CD4-positive, alpha-beta T cell treated with Interleukin-15 for 4 hours (primary cell): ENCODE measurements at regions not wholly inside any gene's neighbourhood (a gene's known extent, or its start where the extent isn't known, plus 50 kb on each side); places are given as distances from the start of the nearest gene placed in this dataset.

Experiments used
- DNase-seq: peaks from one replicate; pipeline ENCODE4 v3.0.0-alpha.2; 2020; ENCODE audit warnings: low spot score

DNA sequence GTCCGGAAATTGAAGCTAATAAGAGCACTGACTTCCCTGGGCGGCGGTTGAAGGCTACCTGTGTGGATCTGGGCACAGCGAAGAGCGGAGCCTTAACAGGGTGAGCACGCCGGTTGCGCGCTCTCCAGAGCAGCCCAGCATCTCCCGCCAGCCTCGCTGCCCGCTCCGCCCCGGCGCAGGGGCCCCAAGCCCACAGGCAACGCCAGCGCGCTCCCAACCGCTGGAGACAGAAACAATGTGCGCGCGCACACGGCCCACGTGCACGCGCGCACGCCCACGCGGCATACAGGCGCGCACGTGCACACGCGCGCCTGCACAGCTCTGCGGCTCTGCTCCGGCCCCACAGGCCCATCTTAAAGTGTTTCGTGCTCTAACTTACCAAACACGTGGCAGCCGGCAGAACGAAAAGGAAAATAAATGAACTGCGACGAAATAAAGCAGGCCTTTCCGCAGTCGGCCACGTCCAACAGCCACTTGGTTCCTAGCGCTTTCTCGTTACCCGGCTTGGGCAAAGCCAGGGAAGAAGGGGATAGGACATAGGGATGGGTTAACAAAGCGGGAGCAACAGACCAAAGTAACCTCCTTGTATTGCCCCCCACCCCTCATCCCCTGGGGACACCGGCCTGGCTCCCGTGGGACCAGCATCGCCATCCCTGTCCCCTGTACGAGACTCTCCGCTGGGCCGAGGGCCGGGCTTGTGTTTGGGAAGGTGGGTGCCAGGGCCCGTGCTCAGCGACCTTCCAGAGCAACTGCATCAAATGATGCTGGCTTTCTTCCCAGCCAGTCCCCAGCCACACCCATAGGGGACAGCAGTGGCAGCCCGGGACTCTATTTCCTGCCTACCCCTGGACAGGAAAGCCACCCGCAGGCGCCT is 203.7 kb downstream of the ABHD5 start:
- no peak for DNase-seq

DNA sequence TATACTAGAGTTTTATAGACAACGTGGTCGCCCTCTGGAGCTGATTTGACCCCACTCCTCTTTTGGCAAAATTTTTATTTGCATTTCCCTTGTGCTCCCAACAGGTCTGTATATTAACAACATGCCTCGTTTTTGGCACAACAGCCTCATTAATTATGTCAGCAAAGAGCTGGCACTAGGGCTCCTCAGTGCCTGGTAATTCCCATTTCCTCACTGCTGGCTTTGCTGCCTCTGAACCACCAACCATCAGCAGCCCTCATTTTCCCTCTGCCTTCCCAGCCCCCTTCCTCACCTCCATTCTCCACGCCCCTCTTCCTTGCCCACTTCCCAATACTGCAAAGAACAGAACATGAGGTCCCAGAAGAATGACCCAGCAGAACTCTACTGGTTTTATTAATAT is 204.8 kb downstream of the ABHD5 start:
- DNase-seq, result no peak

DNA sequence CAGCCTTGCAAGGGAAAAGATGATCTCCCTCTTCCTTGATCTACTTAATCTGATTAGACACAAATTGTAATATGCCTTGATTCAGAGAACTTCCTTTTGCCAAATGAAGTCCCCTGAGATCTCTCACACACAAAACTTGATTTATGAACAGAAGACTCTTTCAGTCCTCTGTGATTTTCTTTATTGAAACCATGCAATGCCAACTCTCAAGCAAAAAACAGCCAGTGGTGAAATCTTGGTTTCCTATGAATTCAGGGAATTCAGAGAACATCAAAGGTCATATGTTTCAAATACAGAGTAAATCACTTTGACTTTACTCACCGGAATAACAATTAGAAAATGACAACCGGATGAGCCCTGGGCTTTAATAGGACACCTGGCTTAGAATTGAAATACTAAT is 211.7 kb downstream of the ABHD5 start:
- DNase-seq, result no peak

DNA sequence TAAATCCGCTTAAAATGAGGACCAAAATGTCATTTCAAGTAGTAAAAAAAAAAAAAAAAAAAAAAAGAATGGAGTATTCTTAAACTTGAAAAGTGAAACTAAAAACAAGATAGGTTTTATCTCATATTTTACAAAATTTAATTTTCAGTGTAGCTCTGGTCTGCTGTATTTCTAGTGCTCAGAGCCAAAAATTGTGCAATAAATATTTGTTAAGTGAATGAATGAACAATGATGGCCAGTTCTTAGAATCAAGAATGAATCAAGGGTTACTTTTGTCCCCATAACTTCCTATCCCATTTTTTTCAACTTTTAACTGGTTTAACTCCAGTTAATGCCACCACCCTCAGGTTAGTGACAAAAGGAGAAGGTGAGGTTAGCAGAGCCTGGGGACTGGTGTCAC is 214.4 kb downstream of the ABHD5 start:
- DNase-seq, result no peak

DNA sequence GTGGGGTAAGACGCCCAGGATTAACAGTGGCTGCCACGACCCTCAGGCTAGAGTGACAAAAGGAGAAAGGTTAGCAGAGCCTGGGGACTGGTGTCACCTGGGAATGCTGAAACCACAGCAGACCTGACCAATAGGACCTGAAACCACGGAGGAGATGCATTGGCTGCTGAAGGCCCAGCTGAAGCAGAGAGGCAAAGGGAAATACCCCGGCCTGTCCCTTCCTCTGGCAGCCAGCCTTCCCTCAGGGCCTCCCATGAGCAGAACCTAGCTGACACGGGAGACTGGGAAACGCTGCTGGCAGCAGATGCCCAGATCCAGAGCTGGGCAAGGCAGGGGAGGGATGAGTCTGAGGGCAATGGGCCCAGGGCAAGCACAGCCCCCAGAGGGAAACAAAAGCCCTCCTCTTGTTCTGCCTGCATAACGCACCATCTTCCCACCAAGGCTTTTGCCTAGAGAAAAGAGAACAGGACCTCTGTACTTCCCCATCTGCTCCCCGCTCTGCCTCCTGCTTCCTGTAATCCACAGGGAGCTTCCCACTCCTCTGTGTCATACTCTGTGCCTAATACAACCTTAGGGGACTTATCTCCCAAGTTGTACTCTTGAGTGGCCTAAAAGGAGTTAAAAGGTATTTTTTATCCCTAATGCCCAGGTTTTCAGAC is 216.2 kb downstream of the ABHD5 start:
- DNase-seq, result no peak

DNA sequence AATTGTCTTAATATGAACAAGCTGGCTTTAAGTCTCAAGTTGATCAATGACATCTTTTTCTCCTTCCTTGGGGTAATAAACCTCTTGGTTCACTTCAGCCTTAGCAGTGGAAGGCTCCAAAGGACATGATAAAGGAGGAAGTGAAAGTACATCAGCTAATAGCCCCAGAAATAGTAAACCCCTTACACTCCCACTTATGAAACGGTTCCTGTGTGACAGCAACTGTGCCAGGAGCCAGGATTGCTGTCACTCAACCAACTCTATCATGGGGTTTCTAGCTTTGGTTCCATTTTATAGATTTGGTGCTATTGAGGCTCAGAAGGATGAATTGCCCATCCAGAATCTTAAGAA is 216.7 kb downstream of the ABHD5 start:
- DNase-seq, result no peak

DNA sequence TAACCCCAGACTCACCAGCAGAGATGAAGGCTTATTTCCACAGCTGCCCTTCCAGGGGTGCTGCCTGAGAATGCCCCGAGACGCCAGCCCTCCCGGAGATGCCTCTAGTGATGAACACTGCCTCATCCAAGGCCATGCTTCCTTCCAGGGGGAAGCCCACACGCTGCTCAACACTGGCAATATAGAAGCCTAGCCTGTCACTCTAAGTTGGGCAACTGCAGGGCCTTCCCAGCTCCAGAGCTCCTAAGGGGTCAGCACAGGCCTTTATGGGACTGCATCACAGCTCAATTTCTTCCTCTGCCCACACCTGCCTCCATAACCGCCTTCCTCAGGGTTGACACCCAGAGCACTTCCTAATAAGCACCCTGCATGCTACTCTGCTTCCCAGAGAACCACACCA is 217.7 kb downstream of the ABHD5 start:
- no peak for DNase-seq

DNA sequence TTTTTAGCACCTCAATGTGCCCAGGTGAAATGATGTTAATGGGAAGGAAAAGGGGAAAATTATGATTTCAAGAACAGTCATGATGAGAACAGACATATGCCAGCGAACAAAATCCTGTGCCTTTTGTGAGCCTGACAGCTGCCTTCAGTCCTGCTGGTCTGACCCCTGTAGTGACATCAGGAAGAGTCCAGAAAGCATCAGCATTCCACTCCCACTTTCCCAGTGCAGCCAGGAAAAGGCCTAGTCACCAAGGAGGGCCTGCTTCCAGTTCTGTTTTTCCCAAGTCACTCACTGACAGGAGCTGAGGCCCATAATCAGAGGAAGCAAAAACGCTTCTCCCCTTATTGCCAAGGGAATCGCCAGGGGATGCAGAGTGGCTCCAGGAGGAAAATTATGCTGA is 218.4 kb downstream of the ABHD5 start:
- DNase-seq, result no peak

DNA sequence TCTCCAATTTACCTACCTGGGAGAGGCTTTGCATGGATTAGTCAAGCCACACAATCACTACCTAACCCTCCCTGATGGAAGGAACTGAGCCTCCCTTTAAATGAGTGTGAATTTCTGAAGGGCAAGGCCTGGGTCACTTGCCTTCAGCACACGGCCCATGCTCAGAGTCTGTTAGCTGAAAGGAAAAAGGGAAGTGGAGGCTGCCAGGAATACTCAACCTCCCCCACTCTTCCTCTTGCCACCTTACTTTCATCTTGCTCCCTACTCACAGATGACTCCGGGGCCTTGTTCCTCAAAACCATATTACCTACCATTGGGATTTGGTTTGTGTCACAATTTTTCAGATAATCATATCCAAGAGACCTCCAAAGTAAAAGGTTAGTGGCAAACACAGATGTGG is 220.0 kb downstream of the ABHD5 start:
- no peak for DNase-seq

DNA sequence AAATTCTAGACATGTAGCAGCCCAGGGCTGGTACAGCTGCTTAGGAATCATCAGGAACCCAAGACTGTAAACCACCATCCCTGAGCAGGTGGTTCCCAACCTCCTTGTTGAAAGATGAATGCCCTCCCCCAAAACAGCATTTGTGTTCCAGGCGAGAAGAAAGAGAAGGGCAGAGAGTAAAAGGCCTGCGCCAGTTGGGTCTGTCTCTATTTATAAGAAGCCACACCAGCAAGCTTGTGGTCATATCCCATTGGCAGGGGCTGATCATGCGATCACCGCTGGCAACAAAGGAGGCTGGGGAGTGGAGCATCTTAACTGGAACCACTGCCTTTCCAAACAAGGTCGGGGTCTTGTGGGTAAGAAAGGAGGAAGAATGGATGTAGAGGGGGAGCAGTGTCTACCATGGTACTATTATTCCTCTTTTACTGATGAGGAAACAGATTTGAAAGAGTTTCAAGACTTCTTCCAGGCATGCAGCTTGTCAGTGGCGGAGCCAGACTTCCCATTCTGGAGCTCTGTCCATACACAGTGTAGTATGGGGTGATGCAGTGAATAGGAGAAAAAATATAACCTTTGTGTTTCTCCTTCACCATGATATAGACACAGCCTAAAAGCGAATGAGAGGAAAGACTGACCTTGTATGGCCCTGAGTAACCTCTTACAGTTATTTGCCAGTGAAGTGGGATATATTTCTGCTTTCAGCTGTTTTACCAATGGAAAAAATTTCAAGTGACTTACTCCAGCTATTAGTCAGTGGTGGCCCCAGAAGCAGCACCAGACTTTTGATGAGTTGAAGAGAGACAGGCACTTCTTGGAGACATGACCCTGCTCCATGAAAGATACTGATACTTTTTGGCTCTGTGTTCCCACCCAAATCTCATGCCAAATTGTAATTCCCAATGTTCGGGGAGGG is 222.6 kb downstream of the ABHD5 start:
- DNase-seq, result no peak

DNA sequence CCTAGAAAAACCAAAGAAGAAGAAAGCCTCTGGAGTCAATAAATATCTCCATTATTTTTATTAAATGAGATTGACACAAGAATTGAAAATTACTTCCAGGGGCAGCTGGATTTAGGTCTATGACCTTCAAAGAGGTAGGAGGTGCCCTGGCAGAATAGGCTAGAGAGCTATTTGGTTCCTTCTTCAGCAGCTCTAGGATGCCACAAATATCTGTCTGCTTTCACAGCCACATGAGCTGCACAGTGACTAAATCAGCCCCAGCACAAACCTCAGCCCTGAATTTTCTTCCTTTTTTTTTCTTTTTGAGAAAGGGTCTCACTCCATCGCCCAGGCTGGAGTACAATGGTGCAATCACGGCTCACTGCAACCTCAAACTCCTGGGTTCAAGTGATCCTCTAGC is 223.5 kb downstream of the ABHD5 start:
- no peak for DNase-seq

DNA sequence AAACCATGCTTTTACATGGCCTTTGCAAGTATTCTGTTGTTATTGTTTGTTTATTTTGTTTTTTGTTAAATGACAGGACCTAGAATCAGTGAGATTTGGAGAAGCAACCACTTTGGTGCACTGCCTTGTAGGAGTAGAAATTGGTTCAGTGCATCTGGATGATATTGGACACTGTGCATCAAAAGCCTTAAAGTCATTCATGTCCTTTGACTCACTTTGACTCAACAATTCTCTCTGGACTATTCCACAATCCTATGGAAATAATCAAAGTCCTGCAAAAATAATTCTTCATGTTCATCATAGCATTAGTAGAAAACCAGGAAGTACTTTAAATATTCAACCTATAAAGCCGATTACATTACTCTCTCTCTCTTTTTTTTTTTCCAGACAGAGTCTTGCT is 224.8 kb downstream of the ABHD5 start:
- DNase-seq, result no peak

DNA sequence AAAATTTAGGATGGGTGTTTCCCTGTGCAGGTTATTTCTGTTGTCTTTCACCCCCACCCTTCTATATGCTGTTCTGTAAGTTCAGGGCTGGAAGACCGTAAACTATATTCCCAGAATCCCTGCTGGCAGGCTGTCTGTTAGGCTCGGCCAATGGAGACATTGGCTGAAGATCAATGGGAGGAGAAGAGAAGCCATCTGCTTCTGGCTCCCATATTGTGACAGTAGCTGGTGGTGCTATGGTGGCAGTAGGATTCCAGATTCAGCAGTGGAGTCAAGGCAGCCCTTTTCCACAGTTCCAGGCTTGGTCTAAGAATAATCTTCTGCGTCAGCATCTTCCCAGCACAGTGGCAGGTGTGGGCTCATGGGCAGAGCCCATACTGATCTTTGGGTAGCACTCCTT is 226.6 kb downstream of the ABHD5 start:
- DNase-seq, result no peak

DNA sequence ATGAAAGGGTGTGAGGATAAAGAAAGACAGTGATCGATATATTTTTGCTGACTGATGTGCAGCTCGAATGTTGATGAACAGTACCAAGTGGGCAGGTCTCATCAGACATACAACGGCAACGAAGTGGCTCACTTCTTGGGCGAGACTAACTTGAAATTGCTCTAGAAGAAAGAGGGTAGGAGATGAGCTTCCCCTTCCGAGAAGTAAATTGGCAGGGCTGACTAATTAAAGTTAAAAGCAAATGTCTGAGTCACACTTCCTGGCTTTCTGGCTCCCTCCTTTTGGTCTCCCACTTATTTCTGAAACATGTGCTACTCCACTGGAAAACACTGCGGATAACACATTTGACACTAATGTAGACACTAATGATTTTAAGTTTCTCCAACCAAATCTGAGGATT is 228.3 kb downstream of the ABHD5 start:
- no peak for DNase-seq

DNA sequence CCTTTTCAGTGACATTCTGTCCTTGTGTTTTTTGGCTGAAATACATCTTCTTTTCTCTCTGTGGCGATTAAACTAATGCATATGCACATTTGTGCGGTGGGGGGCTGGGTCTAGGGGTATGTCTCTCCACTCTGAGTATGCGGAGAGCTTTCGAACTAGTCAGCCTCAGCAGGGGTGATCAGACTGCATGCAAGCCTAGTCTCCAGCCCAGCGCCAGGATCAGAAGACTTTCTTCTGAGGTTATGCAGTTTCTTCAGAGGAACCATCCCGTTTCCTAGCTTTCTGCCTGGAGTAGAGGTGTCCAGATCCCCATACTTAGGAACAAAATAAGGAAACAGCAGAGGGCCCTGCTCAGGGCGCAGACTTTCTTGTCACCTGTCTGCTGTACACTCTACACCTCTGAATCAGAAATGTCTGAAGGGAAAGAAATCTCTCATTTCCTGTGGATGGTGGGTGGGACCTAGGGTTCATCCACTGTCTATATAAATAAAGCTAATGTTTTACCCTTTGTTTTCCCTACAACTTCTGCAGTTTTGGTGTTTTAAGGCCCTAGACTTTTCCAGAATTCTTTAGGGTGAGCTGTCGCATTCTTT is 230.4 kb downstream of the ABHD5 start:
- DNase-seq, result no peak

DNA sequence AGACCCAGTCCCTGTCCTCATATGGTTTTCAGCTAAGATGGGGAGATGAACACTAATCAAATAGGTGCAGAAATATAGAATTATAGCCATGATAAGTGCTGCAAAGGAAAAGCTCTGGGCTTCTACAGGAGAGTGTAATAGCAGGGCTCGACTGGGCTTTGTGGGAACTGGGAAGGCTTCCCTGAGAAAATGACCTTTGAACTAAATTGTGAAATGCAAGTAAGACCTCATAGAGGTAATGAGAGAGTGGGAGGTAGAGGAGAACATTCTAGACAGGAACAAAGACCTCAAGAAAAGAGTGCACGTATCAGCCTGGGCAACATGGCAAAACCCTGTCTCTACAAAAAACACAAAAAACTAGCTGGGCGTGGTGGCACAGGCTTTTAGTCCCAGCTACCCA is 231.6 kb downstream of the ABHD5 start:
- no peak for DNase-seq

DNA sequence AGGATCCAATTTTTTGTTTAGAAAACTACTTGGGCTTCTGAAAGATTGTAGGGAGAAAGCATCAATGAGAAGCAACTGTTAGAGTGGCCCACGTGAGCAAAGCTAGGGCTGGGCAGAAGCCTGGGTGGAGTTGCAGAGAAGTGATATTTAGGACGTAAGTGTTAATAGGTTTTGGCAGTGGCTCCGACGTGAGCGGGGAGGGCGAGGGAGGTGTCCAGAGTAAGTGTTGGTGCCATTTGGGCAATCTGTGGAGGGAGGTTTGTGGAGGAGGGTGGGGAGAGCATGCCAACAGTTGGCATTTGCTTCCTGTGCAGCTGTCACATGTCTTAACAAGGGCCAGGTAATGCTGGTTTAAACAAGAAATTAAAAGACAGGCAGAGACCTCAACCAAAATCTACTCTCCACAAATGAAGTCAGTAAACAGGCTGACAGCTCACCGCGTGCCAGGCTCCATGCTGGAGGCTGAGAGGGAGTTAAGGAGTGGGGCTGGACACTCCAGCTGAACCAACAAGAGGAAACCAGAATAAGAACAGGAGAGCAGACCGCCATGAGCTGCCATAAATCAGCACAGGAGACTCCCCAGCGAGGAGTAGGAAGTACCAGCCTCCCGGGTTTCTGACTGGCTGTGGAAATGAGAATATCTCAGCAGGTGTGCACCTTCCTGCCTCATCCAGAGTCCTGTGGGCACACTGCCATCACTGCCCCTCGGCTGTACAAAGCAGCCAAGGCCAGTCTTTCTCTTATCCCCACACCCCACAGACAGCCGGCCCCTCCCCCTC is 232.6 kb downstream of the ABHD5 start:
- no peak for DNase-seq

DNA sequence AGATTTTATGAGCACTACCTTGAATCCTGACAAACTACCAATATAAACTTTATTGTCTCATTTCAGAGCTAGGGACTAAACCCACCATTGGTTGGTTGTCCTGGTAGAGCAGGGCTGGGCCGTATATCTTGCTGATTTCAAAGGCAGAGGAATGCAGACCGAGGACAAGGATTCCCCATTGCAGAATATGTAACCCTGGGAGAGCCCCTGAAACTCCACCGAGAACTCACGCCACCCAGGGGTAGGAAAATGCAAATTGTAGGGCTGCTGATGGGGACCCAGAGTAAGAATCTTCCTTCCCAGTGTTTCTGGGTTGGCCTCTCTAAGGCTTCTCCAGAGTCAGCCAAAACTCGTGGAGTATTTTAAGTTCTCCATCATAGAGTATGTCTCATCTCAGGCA is 235.3 kb downstream of the ABHD5 start:
- no peak for DNase-seq

DNA sequence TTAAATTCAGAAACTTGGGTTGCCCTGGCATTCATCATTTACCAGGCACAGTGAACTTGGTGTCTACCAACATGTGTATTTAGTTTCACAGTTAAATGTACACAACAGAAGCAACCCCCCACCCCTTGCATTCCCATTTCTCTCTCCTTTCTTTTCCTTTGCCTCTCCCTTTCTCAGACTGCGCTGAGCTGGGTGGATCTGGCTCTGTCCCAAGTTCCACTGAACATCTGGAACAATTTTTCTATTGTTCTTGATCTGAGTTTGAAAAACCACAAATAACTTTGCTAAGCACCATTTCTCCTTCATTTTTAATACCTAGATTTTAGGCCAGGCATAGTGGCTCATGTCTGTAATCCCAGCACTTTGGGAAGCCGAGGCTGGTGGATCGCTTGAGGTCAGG is 242.2 kb downstream of the ABHD5 start:
- DNase-seq, result no peak

DNA sequence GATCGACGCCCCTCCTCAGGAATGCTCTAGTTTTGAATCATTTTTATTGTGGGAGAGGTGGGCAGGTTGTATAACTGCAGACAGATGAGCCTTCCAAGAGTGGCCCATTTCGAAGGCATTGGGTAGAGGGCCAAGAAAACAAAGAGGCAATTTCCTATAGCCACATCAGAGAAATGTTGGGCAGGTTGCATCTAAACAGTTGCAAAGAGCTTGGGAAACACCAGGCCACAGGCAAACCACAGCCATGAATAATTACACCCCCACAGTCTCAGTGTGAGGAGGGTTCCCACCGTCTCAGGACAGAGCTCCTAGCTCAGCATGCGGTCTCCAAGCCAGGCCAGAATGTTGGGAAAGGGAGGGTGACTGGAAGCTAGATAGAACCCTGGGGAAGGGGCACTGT is 257.3 kb downstream of the ABHD5 start:
- no peak for DNase-seq

DNA sequence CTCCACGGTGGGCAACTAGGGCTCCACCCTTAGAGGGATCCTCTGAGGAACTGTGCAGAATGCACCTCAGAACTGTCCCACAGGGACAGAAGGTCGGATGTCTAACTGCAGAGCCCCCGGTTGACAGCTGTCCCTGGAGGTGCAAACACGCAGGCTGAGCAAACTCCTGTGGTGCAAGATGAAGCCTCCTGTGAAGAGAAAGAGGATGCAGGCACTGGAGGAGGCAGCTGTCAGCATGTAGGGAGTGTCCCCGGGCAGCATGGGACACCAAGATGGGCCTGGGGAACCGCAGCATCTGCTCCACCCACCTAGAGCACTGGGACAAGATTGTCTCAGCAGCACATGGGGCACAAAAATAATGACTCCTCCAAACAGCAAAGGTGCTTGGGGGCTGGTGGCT is 258.9 kb downstream of the ABHD5 start:
- no peak for DNase-seq

DNA sequence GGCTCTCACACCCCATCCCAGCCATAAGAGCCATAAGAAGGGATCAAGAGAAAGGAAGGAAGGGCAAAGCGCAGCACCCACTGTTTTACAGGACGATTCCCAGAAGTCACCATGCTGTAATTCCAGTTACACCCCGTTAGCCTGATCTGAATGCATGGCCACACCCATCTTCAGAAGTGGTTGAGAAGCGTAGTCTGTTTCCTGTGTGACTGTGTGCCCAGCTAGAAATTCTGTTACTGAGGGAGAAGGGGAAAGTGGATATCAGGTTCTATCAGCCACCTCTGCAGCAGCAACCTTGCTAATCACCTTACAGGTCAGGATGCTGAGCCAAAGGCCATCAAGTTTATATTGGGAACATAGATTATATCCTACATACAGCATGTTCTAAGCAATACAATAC is 260.0 kb downstream of the ABHD5 start:
- no peak for DNase-seq
